Activated CD8-positive, alpha-beta memory T cell treated with anti-CD3 and anti-CD28 coated beads, Interleukin-2, amount 50 U/mL, for 1 hour (primary cell): ENCODE measurements at regions not wholly inside any gene's neighbourhood (a gene's known extent, or its start where the extent isn't known, plus 50 kb on each side); places are given as distances from the start of the nearest gene placed in this dataset.

ENCODE experiments used
- DNase-seq: peaks from one replicate; pipeline ENCODE4 v3.0.0-alpha.2; 2020; ENCODE audit errors: extremely low read depth

- no peak for DNase-seq
Measured at GRCh38 chr20:60579941-60580515, 621.8 kb downstream of the CDH26 start.

DNA sequence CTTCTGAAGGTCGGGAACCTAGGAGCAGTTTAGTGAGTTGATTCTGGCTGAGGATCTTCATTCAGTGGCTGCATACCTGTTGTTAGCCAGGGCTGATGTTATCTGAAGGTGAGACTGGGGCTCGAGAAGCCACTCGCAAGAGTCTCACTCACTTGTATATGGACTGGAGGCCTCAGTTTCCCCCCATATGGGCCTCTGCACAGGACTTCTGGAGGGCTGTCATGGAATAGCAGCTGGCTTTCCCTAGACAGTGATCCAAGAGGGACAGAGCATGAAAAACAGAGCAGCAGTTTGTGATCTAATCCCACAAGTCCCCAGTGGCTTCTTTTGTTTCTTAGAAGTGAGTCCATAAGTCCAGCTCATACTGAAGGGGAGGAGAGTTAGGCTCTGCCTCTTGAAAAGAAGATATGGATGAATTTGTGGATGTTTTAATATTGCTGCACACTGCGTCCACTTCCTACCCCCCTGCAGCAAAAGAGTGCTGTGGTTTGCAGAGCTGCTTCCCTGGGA, 623.4 kb downstream of the CDH26 start:
- DNase-seq, result no peak

DNA sequence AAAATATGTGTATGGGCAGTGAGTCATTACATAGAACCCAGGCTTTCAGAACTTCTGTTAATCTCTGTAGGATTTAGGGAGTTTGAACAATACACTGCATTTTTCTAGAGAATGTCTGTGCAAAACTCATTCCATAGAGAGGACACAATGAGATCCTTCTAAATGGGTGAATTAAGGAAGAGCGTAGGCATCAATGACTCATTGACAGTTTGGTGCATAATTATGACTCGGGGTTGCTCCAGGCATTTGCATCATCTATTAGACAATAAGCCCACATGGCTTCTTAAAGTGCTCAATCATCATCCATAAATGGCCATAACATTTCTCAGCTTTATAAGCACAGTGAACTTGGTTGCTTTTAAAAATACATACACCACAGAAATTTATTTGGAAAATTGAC, 625.5 kb downstream of the CDH26 start:
- DNase-seq, result no peak

DNA sequence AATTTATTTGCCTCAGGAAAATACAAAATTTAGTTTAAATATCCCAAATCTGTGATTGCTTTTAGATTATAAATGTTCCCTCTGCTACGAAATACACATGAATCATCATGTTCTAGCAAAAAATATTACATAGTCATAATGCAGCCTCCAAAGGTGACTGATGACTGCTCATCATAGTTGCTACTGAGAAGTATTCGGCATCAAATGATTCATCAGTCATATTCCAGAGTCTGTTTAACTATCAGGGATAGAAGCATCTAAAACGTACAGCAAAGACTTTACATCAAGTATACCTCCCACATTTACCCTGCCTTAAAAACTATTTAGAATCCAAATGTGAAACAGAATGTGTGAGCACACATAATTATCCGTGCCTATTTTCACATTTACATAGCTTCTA, 626.0 kb downstream of the CDH26 start:
- DNase-seq, result no peak

DNA sequence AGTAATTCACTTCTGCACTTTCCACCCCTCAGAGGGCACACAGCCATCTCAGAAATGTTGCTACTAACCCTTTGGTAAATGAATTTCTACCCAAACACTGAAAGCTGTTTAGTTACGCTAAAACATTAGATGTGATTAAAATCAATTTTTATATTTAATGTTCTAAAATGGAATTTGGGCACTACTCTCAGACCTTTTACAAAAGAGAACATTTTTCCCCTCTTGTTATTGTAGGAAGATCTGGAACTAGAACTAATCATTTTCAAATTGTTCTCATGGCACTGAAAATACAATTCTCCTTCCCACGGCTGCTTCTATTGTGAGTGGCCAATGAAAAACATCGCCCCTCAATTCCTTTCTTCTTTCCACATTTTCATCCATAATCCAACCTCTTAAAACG, 627.4 kb downstream of the CDH26 start:
- no peak for DNase-seq

DNA sequence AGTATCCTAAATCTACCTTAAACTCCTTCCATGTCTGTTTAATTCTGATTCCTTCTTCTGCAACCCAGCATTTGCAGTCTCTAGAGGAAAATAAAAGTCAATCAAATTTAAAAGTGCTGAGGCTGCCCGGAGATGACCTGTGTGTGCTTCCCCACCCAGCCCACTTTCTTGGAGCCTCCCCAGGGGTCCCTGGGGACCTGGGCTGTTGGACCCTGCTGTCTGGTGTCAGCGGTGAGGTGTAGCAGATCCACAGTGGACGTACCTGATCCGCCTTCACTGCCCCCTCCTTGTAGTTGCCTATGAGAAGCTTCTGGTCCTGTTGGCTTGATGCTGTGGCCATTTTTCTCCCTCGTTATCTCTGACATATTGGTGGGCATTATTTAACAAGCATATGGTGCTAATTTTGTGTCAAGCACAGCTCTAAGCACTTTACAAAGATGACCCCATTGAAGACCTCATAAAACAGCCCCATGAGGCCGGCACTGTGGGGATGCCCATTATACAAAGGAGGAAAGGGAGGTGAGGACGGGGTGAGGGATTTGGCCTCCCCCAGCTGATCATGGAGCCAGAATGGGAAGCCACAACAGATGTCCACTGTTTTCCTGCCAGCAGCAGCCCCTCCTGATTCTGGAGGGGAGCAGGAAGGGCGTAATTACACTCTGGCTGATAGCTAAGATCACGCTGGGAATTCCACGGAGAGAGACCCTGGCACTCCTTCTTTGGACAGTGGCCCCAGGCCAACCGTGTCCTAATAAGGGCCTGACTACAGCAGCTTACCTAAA, 628.2 kb downstream of the CDH26 start:
- DNase-seq, result no peak

GRCh38 chr20:60587986-60588385, 629.8 kb downstream of the CDH26 start:
- DNase-seq, result no peak

DNA sequence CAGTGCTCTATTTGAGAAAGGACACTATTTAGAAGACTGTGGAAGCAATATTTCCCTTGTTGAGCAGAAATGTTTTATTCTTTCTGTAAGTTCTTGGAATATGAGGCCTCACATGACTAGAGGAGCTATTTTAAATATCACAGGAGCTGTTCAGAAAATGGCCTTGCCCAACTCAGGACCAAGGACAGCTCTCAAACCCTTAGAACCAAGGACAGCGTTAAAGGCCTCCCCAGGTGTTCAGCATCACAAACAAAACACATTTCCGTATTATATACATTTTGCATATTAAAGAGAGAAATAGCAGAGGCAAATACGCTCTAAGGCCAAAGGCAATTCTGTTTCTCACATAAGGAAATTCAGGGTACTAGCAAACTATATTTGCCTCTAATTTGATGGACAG, 631.4 kb downstream of the CDH26 start:
- DNase-seq, result no peak

DNA sequence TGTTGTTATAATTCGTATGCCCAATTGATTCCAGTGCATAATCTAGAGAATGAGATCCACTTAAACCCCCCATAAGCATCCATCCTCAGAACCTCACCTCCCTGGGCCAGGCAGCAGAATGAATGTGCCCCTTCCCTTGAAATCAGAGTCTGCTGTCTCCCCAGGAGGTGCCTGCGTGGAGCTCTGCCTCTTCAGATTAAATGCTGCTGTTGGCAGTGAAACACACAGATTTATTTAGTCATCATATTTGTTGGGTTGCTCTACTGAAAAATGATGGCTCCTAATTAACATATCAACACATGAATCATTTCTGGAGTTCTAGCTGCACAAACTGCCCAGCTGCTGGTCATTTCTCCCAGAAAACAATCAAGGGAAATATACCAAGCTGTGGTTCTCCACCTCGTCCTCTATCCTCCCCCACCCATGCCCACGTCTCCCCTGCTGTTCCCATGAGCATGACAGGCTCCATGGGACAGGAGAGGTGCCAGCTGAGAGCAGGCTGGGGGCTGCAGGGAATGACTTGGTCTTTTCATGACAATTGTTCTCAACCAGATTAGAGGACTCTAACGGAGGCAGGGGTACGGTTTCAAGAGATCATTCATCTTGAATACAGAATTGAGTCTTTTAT, 633.1 kb downstream of the CDH26 start:
- no peak for DNase-seq

GRCh38 chr20:60598528-60598927, 640.3 kb downstream of the CDH26 start:
- no peak for DNase-seq

DNA sequence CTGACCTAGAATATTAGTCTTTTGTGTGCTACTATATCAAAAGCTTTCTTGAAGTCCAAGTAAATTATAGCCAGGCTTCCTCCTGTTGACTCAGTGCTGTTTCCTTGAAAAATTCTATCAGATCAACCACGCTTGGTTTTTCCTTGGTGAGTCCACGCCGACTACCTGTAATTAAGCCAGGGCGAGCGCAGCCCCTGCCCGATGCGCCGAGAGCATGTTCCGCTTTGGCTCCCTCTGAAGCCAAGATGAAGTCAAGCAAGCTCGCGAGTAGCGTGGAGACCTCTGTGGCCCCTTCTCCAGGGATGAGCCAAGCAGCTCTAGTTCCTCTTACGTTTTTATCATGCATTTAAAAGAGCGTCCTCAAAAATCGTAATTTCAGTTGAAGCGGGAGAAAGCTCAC, 641.2 kb downstream of the CDH26 start:
- no peak for DNase-seq

DNA sequence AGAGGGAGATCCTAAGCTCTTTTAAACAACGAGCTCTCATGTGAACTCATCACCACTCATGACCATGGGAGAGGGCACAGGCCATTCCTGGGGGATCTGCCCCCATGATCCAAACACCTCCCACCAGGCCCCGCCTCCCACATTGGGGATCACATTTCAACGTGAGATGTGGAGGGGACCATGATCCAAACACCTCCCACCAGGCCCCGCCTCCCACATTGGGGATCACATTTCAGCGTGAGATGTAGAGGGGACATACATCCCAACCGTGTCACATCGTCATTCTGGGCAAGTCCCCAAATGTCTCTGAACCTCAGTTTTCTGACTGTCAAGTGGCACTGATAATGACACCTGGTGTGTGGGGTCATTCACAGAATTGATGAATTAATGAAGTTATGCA, 641.8 kb downstream of the CDH26 start:
- DNase-seq, result no peak

GRCh38 chr20:60624066-60624465, 628.0 kb upstream of the CDH4 start:
- no peak for DNase-seq

GRCh38 chr20:60627751-60628565, 624.1 kb upstream of the CDH4 start:
- no peak for DNase-seq

- DNase-seq, result no peak
Measured at GRCh38 chr20:60628749-60629148, 623.3 kb upstream of the CDH4 start.

DNA sequence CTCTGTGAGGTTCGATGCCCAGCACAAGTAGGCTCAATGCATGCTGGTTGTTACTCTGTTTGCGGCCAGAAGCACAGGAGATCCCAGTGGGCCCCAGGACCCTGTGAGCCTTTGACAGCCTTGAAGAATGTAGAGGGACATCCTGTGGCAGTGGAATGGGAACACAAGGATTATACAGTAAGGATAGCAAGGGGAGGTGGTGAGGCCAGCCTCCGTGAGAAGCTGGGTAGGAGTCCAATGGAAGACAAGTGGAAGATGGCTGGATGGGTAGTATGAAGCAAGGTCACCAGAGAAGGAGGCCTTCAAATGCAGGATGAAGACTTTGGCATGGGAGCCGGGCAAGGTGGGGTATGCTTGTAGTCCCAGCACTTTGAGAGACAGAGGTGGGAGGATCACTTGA, 622.9 kb upstream of the CDH4 start:
- DNase-seq, result no peak

GRCh38 chr20:60630609-60631008, 621.5 kb upstream of the CDH4 start:
- no peak for DNase-seq

DNA sequence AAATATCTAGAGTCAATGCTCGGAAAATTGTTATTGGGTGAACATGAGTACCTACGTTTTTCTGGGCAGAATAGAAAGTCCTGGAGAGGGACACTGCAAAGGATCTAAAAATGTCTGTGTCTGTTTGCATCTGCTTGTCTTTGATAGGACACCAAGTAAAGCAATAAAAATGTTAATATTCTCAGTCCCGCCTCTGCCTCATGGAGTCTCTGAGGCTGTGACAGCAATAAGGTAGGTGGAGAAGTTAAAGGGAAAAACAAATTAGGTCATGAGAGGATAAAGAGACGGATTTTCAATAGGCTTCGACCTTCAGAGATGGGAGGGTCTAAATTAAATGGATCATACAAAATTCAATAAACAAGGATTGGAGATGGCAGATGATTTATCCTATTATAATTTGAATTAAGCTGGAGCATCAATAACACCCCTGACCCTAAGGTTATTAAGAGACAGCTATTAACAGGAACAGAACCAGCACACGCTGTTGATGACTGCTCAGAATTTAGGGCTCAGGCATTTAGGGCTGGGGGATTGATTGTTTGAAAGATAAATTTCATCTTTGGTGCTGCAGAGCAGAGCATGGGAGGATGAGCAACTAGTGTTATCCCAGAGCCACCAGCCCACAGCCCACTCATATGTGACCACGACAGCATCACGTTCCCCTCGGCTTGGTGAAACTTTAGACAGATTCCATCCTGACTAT, 620.3 kb upstream of the CDH4 start:
- DNase-seq, result no peak

DNA sequence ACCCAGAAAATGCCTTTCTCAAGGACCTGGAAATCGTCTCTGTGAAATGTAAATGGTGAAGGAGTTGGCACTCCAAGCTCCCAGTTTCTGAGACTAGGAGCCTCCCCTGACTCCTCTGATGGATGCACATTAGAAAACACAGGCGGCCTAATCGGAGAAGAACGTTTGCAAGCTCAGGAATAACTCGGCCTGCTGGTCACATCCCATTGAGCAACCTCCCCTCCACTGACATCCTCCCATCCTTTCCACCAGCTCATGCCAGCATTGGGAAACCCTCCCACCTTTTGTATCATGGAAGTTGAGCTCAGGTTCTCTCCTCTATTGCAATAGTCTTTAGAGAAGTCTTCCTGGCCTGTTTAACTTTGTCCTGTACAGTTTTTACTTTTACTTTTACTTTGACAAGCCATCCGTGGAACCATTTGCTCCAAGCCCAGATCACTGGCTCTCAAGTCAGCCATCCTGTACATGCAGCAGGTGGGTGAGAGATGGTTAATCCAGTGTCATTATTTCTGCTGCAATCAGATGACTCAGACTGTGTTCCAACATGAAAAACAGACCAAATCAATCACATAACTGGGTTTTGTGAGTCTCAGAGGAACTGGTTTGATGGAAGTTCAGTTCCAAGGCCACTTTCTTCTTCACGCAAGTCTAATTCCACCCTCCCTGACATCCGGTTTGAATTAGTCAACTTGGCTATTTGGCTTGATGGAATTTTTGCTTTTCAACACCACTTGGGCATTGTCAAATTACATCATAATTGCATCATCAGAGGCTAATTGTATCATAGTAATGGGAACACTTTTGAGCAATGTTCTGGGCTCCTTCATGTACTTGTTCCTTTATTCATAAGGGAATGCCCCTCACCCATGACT, 619.4 kb upstream of the CDH4 start:
- DNase-seq, result no peak

- no peak for DNase-seq
Measured at GRCh38 chr20:60634491-60635172, 617.4 kb upstream of the CDH4 start.
